NCI-H510A (cell line): ENCODE measurements at regions not wholly inside any gene's neighbourhood (a gene's known extent, or its start where the extent isn't known, plus 50 kb on each side); places are given as distances from the start of the nearest gene placed in this dataset.

Source experiments
- DNase-seq: peaks from one replicate; lab custom pipeline; 2025; lab: John Stamatoyannopoulos, UW

DNA sequence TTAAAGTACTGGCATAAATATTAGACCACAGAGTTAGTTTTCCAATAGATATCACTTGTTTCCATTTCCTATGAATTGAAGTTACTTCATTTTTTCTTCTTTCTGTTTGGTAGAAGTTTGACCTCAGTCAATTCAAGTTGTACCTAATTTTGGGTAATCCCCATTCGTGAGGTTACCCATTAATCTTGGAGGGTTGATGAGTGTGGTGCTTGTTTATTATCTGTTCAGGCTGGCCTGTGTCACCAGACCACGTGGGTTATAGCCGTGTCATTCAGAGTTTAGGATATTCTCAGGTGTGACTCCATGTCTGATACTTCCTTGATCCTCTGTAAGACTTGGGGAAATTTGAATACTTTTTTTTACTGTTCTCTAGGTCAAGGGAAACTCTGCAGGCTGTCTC is 133.9 kb upstream of the TPK1 start:
- DNase-seq, result no peak

DNA sequence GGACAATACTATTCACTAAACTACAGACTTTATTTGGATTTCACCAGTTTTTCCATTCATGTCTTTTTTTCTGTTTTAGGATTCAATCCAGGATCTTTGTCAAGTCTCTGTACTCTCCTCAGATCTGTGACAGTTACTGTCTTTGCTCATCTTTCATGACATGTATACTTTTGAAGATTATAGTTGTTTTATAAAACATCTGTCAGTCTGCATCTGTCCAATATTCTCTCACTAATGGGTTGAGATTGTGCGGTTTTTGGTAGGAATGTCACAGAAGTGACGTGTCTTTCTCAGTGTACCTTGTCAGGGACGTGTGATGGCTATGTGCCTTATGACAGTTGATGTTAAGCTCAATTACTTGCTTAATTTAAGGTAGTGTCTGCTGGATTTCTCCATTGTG is 124.9 kb upstream of the TPK1 start:
- no peak for DNase-seq

DNA sequence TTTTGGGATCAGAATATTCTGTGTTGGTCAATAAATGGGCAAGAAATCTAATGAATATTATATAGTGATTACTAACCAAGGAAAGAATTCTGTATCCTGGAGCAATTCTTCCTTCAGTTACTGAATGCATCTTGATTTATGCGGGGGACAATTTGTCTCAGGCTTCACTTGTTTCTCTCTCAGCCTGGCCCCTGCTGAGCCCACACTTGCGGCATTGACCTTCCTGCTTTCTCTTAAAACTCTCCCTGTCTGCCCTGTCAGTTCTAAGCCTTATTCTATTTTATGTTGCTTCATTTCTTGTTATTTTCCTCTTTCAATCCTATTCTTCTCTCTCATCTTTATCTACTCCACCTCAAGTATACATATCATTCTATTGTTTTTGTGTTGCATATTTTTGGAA is 122.1 kb upstream of the TPK1 start:
- DNase-seq, result no peak

DNA sequence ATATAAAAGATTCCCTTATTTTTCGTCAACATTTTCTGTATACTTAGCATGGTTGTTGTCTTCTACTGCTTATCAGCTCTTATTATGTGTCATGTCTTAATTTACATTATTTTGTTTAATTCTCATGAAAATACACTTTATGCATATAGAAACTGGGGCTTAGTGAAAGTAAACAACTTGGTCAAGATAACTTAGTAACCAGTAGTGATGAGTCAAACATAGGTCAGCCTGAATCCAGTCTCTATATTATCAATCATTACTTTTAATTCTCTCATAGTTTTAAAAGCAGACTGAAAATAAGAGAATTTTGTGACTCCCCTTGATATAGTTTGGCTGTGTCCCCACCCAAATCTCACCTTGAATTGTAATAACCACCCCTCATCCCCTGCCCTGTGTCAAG is 119.6 kb upstream of the TPK1 start:
- DNase-seq, result no peak

DNA sequence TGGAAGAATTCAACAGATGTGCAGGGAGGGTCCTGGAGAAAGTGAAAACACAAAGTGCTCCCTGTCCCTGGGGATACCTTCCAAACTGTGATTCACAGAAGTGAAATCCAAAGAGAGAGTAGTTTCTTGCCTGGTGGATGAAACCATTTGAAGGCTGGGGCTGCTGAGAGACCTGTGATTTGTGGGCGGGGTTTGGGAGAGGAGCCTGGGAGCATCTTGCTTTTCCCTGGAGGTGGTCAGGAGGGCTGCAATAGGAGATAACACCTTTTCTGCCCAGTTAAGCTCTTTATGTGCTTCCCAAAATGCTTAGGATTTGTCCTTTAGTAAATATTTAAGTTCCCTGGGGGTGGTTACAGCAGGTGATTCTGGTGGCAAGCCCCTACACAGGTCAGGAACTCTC is 105.3 kb upstream of the TPK1 start:
- no peak for DNase-seq

DNA sequence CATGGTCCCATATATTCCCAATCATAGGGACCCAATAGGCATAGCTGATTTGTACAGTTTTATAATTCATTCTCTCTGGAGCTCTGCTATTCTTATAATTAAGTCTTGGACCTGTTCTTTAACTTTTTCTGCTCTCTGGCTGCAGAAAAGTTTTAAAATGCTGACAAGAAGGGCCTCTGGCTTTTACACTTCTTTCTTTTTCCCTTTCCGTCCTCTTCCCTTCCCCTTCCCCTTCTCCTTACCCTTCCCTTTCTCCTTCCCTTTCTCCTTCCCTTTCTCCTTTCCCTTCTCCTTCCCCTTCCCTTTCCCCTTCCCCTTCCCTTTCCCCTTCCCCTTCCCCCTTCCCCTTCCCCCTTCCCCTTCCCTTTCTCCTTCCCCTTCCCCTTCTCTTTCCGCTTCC is 101.3 kb upstream of the TPK1 start:
- no peak for DNase-seq

DNA sequence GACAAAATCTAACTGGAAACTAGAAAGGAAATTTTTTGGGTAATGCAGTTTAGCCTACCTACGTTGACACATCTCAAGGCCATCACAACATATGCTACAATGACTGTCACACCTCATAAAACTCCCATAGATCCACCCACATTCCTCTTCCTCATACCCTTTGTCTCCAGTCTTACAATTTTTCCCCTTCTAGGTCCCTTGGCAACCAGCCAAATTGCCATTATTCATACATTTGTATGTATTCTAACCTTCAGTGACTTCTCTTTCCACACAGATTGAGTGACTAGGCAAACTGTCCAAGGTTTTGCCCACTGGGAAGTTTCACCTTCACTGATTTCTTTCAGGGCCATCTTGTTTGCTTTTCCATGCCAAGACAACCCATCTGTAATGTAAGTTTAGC is 100.5 kb upstream of the TPK1 start:
- DNase-seq, result no peak

DNA sequence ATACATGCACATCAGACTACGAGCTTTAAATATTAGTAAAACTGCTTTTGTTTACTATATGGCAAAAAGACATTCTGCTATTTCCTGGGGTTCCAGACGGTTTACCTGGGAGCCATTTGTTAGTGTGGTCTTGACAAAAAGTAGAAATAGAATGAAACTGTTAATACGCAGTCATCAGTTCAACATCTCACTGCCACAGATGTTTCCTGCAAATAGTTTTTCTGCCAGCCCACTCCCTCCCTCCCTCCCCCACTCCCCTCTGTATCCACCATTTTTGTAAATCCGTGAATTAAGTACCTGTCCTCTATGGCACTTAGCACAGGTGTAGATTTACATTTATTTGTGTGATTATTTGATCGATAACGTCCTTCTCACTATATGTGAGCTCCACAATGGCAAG is 74.6 kb upstream of the TPK1 start:
- DNase-seq, result no peak

DNA sequence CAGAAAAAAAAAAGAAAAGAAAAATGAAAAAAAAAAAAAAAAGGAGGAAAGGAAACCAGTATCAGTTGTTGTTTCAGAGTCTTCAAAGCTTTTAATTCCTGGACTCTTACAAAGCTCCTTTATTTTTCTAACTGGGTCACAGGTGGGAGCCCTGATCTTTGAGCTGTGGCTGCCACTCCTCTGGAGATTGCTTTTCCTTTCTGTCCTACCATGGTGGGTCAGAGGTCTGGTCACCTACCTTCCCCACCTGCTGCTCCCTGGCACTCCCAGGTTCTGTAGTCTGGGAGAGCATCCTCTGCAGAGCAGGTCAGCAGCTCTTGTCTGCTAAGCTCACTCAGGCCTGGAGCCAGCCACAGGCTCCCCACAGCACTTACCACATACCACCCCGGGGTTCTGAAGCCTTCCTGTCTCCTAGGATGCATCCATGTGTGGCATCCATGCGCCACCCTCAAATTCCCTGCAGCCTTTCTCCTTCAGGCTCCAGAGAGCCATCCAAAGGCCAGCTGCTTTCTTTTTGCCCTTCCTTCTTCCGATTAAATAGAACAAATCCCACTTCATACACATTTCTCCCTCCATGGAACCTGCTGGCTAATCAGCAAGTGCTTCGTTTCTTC is 73.2 kb upstream of the TPK1 start:
- DNase-seq, result no peak

DNA sequence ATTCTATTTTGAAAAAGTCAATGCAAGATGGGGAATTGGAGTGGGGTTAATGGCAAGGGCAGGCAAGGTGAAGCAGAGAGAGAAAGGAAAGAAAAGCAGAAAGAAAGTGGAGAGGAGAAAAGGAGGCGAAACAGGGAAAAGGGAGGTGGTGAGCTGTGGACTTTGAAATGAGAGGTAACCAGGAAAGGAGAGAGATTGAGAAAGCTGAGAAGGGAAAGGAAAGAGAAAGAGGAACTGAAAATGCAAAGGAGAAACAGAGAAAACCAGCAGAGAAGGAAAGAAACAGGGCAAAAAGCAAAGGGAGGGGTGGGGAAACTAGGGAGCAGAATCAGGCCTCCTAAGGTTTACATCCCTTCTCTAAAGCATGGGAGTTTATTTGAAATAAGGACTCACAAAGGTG is 72.5 kb upstream of the TPK1 start:
- no peak for DNase-seq

DNA sequence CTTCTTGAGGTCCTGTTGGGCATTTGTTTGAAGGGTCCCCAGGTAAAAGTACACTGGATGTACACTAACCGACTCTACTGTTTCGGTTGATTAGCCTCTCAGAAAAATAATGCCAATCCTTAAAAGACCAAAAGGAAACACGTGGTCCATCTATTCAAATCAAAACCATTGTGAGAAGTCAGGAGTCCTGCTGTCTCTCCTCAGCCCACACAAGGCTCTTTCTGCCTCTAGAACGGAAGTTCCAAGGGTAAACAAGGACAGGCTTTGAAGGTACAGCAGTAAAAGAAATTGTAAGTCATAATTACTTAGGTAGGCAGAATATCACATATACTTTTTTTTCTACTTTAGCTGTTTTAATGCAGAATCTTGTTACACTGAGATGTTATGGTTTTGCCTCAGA is 71.7 kb upstream of the TPK1 start:
- DNase-seq, result no peak

DNA sequence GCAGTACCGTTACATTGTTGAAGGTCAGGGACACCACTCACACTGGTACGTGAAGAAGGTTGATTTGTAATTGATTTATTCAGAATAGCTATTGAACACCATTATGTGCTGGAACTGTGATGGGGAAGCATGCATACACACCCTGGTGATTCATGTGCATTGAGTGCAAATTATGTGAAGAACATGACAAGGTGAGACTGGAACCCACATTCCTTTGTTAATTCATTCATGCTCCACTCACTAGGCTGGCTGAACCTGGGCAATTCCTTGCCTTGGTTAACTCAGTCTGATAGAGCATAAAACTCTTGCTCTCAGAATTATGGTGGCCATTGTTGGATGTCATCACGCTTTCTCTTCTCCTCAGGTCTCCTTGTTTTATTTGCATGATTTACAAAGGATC is 67.3 kb upstream of the TPK1 start:
- DNase-seq, result no peak

DNA sequence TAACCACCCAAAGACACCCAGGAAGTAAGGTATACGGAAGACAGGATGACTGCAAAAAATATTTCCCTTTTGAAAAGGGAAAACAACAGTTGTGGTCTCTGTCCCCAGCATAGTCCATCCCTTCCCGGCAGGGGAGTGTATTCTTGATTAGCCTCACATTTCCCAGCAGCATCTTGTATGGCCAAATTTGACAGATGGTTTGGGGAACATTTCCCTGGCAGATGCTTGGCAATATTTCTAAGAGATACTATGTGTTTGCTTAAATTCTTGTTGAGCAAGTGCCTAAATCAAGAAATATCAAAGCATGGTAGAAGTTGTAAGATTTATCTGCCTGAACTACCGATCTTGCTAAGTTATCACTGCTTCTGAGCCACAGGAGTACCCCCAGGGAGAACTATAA is 56.9 kb upstream of the TPK1 start:
- no peak for DNase-seq
